HL-60 (cell line): ENCODE measurements at regions not wholly inside any gene's neighbourhood (a gene's known extent, or its start where the extent isn't known, plus 50 kb on each side); places are given as distances from the start of the nearest gene placed in this dataset.

Experiments
- POLR2AphosphoS5 ChIP-seq: IDR thresholded peaks from 2 replicates; pipeline ENCODE4 v1.6.1; 2012; ENCODE audit warnings: low read depth
- TF ChIP-seq, protein P1 (sequence below): IDR thresholded peaks from one replicate; pipeline ENCODE4 v1.5.1; 2011; ENCODE audit warnings: low read length, control low read depth, inconsistent platforms; ENCODE audit not compliant: insufficient read depth

DNA sequence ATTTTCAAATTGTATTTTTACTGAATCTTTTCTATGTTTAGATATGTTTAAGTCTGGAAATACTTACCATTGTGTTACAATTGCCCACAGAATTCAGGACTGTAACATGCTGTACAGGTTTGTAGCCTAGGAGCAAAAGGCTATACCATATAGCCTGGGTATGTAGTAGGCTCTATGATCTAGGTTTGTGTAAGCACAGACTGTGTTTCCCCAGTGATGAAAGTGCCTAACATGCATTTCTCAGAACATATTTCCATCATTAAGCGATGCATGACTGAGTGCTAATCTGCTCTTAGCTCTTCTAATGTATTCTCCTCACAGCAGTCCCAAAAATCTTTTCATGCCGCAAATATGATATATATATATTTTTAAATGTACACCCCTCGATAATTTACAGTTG, 166.7 kb upstream of the PPP2R2B start:
- TF ChIP-seq, protein P1, sequence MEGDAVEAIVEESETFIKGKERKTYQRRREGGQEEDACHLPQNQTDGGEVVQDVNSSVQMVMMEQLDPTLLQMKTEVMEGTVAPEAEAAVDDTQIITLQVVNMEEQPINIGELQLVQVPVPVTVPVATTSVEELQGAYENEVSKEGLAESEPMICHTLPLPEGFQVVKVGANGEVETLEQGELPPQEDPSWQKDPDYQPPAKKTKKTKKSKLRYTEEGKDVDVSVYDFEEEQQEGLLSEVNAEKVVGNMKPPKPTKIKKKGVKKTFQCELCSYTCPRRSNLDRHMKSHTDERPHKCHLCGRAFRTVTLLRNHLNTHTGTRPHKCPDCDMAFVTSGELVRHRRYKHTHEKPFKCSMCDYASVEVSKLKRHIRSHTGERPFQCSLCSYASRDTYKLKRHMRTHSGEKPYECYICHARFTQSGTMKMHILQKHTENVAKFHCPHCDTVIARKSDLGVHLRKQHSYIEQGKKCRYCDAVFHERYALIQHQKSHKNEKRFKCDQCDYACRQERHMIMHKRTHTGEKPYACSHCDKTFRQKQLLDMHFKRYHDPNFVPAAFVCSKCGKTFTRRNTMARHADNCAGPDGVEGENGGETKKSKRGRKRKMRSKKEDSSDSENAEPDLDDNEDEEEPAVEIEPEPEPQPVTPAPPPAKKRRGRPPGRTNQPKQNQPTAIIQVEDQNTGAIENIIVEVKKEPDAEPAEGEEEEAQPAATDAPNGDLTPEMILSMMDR = no peak
- TF ChIP-seq POLR2AphosphoS5 = no peak
